ENCODE measurements at regions not wholly inside any gene's neighbourhood (a gene's known extent, or its start where the extent isn't known, plus 50 kb on each side); places are given as distances from the start of the nearest gene placed in this dataset.

DNA sequence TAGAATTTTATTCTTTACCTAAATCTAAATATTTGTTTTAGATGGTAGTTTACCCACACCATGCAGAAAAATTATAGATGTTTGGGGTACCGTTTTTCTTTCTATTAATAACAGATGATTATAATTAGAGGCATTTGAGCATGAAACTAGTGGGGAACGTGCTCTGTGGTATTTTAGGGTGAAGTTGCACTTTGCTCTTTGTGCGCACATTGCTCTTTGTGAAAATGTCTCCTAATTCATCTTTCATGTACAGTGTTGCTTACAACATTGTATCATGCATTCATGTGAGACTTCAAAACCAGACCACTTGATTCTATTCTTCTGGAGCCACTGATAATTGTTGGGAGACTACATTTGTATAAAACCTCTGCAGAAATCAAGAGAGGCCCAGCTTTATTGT, 449.1 kb upstream of the RGS6 start:
- DNase-seq (ENCODE audit: low read depth in 1 of 2, low spot score in 1 of 2): no peak

DNA sequence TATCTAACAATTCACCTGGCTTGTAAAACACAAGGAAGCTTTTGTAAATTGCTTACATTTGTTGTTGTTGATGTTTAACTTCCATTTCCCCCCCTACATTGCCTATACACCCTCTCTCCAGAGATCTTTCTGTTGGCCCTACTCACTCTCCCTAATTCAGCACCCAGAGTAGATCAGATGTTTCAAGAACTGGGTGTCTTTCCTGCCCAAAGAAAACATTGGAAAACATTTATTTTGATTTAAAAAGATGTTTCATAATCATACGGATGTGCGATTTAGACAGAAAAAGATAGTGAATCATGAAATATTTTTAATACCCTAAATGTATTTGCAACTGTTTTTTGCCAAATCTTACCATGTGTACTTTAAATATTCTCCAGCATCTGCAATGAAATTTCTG, 446.4 kb upstream of the RGS6 start:
- DNase-seq (ENCODE audit: low read depth in 1 of 2, low spot score in 1 of 2): no peak

DNA sequence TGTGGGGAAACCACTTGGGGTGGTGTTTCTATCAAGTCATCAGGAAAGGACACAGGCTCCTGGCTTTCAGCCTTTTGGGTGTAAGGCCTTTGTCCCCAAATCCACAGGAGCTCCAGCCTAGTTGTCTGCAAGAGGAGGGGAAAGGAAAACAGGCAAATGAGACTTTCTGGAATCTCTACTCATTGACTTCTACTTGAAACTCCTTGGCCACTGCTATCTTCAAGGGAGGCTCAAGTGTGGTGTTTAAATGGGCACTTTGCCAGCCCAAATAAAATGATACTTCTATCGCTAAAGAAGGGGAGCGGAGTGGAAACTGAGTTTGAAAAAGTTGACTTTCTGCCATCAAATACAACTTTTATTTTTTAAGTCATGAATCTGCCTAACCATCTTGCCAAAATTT, 445.9 kb upstream of the RGS6 start:
- DNase-seq (ENCODE audit: low read depth in 1 of 2, low spot score in 1 of 2): no peak

DNA sequence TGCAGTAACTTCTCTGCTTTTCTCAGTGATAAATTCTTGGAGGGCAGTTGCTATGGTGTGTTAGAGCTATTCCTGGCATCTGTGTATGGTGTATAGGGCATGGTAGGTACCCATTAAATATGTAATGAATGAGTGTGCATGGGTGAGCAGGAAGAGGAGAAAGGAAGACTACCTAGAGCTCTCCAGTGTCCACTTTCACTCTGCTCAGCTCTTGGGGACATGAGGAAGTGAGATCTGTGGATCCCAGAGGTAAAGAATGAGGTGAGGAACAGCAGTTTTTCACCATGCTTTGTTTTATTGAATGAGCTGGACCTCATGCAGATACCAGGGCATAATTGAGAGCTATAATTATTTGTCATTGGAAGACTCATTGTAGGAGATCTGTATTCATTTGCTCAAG, 444.8 kb upstream of the RGS6 start:
- DNase-seq (ENCODE audit: low read depth in 1 of 2, low spot score in 1 of 2): no peak

DNA sequence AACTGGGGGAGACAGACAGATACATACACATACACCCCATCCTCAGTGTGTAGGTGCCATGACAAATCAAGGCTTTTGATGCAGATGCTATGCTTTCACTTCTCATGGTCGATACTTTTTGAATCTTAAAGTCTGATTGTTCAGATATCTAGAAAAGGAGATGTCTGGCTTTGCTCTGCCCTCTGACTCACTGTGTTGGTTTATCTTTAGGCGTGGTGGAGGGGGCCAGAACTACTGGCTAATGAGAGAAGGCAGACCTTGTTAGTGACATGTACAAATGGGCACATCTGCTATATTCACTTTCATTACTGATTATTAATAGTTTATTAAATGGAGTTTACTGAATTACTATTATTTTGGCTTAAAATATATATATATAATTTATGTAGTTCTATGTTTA, 444.3 kb upstream of the RGS6 start:
- DNase-seq (ENCODE audit: low read depth in 1 of 2, low spot score in 1 of 2): no peak

DNA sequence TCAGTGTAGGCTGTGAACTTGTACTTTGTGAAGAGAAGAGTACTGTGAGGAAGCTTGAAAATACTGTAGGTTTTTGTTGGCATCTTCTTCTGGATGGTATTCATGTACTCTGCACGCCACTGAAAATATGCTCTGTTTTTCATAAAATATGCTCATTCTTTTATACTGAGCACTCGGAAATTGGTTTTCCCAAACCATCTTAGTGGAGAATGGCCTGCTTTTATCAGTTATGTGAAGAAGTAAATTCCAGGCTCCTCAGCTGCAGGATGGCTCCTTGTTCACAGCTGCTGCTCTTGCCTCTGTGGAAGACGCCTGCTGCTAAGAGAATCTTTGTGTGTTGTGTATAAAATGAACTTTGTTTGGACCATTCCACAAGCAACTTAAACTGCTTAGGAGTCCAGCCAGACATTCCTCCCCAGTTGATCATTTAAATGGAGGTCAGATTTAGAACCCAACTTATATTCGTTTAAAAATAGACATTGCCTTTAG, 443.5 kb upstream of the RGS6 start:
- no peak for DNase-seq (ENCODE audit: low read depth in 1 of 2, low spot score in 1 of 2)

DNA sequence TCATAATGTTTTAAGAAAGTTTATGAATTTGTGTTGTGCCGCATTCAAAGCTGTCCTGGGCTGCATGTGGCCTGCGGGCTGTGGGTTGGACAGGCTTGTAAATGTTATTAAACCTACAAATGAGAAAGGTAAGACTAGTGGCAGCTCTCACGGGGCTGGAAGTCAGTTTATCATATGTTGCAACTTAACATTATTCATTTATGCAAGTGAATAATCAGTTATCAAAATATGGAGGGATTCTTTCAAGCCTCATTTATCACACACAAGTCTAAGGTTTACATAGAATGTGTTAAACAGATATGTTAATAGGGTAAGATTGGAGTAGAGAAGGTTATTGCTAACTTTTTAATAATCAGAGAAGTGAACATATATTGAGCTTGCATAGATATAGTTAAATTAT, 442.5 kb upstream of the RGS6 start:
- no peak for DNase-seq (ENCODE audit: low read depth in 1 of 2, low spot score in 1 of 2)

DNA sequence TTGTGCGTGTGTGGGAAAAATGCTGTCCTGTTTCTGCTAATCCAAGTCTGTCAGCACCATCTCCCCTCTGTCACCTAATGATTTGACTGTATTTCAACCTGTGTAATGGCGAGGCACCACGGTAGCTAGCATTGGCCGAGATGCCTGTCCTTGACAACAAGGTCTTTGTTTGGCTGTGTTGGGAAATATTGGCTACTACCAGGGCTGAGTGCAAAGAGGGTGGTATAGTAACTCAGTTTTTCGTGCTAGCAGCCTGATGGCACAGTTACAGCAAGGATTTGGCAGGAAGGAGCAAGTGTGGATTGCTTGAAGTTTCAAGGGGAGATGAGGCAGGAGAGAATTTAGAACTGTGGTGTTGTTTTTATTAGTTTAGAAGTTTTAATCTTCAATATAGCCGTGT, 440.3 kb upstream of the RGS6 start:
- no peak for DNase-seq (ENCODE audit: low read depth in 1 of 2, low spot score in 1 of 2)

DNA sequence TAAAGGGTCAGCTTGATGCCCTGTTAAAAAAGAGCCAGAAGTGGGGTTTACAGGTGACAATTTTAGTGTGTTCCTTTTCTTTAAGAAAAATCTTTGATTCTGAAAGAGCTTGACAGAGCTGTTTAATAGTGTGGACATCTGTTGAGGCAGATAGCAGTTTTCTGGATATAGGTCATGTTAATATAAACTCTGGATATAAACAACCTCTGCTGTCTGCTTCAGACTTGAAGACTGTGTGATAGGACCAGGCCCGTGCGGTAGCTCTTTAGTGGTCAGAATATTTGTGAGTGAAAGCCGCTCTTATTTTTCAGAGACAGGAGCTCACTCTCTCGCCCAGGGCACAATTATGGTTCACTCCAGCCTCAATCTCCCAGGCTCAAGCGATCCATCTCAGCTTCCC, 439.9 kb upstream of the RGS6 start:
- no peak for DNase-seq (ENCODE audit: low read depth in 1 of 2, low spot score in 1 of 2)

DNA sequence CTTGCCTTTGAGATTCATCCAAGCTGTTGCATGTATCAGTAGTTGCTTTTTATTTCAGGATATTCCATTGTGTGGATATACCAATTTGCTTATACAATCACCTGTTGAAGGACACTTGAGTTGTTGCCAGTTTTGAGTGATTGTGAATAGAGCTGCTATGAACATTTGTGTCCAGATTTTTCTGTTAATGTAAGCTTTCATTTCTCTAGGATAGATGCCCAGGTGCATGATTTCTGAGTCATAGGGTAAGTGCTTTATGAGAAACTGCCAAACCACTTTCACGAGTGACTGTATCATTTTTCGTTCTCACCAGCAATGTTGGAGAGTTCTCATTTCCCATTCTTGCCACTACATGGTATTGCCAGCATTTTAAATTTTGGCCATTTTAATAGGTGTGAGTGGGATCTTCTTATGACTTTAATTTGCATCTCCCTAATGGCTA, 434.6 kb upstream of the RGS6 start:
- no peak for DNase-seq (ENCODE audit: low read depth in 1 of 2, low spot score in 1 of 2)

DNA sequence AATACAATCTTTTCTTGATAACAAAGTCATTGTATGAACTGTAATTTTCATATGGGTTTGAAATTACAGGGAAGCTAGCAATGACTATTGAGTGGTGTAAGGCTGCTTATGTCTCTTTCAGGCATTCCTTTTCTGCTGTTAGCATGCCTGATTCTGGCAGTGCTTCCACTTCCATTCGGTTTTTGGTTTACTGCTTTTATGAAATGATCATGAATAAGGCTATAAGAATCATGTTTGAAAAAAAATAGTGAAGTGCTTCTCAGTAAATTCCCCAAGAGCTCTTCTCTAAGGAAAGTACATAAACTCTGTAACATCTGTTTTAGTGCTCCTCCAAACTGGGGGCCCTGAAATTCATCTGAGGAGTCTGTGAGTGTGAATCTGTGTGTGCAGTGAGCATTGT, 434.0 kb upstream of the RGS6 start:
- DNase-seq (ENCODE audit: low read depth in 1 of 2, low spot score in 1 of 2): no peak

DNA sequence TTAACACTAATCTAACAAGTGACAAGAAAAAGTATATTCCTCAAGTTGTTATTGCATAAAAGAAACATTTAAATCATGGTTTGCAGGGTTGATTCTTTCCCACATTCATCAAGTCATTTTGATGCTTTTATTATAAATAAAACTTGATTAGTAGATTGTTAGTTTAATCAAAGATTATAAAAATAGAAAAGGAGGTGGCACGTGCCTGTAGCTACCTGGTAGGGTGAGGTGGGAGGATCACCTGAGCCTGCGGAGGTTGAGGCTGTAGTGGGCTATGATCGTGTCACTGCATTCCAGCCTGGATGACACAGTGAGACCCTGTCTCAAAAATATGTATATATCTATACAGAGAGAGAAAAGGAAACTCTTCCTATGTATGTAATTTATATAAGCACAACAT, 433.2 kb upstream of the RGS6 start:
- no peak for DNase-seq (ENCODE audit: low read depth in 1 of 2, low spot score in 1 of 2)

DNA sequence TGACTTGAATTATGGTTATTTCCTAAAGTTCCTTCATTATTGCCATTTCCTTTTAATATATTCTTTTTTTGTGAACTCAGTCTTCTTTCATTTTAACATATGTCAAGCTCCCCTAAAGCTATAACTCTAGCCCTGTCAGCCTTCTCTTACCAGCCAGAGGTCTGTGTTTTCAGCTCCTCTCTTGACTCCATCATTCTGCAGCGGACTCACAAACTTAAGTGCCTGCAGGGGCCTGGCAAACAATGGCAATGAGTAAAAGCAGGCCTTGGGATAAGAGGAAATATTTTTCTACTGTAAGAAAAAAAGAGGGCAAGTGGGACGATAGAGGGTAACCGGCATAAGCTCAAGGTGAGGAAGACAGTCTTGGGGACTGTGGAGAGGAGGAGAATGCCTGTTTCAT, 424.5 kb upstream of the RGS6 start:
- DNase-seq (ENCODE audit: low read depth in 1 of 2, low spot score in 1 of 2): no peak

DNA sequence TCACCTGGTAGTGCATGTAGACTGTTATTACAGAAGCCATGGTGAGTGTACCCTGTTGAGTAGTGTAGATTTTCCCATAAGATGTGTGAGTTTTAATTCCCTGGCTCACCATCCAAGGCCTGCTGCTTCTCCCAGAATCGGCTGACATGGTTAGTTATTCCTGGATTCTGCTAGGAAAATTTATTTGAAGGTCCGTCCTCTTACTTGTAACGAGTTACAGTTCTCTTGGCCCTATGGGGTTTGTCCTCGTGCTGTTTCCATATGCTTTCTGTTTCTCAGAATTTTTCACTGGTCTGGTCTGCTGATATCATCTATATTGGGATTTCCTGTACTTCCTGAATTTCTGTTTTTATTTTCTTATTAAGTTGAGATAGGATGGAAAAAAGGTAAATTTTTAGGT, 423.3 kb upstream of the RGS6 start:
- DNase-seq (ENCODE audit: low read depth in 1 of 2, low spot score in 1 of 2): no peak

DNA sequence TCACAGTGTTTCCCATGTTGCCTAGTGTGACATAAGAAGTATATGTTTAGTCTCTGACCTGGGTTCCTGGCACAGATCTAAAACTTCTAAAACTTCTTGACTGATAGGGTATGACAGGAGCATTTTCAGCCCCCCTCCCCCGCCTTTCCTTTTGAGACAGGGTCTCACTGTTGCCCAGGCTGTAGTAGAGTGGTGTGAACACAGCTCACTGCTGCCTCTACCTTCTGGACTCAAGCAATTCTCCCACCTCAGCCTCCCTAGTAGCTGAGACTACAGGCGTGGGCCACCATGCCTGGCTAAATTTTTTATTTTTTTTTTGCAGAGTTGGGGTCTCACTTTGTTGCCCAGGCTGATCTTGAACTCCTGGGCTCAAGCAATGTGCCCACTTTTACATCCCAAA, 421.1 kb upstream of the RGS6 start:
- no peak for DNase-seq (ENCODE audit: low read depth in 1 of 2, low spot score in 1 of 2)

DNA sequence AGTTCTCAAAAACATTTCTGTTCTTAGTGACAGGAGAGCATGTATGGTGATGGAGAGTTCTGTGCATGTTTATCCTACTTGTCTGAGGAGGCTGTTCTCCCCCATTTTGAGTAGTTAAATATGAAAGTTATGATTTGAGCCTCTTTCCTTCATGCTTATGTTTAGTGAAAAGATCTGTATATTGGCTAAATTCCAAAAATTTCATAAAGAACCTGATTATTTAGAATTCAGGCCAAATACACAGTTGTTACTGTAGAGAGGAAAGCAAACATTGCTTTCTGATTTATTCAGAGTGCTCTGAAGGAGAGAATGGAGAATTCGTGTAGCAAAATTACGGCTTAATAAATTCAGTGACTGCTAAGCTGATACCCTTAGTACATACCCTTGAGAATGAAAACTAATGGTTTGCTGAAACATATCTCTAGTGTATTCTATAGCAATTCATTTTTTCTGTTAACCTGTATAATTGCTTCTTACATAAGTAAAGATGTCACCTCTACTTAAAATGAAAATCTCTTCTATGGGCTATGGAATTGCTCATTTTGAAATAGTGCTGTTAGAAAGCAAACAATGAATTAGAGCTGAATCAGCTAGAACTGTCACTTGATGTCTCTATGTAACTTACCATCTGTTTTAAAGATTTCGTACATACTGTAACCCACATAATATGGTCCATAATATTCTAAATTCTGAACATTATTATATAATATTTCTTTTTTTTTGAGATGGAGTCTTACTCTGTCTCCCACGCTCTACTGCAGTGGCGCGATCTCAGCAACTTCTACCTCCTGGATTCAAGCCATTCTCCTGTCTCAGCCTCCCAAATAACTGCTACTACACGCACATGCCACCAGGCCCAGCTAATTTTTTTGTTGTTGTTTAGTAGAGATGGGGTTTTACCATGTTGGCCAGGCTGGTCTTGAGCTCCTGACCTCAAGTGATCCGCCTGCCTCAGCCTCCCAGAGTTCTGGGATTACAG, 417.0 kb upstream of the RGS6 start:
- no peak for DNase-seq (ENCODE audit: low read depth in 1 of 2, low spot score in 1 of 2)

DNA sequence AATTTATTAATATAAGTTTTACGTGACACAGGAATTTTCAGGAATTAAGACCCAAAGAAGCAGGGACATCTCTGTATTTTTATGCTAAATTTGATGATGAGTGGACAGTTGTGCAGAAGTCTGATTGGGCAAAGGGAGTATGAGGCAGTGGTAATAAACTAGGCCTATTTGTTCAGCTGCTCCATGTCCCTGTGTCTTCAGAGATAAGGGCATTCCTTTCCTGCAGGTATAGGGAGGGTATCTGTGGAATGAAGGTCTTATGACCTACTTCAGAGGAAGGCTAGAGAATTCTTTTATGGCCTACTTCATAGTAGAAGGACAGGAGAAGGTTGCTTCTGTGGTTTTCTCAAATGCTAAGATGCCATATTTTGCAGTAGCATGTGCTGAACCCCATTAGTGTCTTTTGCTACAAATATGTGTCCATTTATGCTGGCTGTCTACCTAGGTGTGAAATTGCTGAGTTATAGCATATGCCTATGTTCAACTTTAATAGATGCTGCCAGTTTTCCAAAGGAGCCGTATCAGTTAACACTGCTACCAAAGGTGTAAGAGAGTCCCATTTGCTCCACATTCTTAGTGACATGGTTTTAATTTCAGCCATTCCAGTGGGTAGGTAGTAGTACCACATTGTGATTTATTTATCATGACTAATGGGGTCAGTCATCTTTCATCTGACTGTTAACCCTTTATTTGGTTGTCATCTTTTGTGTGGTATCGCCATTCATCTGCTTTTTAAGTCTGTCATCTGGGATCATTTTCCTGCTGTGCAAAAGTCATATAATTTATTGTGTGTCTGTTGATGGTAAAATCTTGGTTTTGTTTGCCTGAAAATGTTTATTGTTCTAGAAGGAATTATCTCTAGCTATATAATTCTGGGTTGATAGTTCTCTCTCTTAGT, 410.7 kb upstream of the RGS6 start:
- no peak for DNase-seq (ENCODE audit: low read depth in 1 of 2, low spot score in 1 of 2)

DNA sequence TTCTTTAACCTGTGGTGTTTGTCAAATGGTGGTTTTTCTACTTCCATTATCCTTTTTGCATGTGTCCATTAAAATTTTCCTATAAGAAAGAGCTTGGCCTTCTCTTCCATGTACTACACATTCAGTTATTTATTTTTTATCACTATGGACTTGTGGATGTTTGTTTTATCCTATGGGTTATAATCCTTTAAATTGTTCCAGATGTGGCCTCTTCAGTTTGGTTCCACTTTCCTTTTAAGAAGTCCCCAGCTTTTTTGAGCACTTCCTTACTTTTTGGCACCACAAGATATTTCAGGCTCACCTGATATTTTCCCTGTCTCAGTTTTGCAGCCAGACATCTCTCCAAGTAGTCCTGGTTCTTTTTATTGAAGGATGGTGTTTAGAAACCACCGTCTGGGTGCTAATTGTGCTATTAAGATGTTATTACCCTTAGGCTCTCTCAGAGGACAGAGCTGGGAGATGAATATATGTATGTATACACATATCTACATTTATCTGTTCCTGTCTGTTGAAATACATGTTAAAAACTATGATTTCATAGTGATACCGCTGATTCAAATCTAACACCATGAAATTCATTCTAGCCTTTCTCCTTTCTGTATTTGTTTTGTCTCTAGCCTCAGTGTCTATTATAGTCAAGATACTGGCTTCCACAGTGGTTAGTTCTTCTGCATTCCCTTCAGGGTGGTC, 408.5 kb upstream of the RGS6 start:
- DNase-seq (ENCODE audit: low read depth in 1 of 2, low spot score in 1 of 2): no peak

DNA sequence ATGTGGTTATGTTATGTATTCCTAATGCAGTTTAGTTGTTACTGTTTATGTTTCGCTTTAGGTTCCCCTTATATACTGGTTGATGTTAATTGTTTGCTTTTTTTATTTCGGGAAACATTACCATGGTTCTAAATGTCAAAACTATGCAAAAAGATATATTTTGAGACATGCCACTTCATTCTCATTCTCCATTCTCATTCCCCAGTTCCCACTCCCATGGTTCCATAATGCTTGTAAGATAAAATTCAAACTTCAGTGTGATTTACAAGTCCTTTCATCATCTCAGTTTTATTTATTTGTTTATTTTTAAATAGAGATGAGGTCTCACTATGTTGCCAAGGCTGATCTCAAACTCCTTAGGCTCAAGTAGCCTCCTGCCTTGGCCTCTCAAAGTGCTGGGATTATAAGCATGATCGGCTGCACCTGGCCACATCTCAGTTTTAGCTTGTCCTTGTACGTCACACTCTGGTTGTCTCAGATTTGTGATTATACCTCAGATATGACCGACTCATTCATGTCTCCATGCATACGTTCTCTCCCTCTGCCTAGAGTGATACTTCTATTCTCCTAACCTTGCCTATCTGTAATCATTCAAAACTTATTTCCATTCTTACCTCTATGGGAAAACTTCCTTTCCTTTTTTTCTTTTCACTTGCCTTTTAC, 407.8 kb upstream of the RGS6 start:
- no peak for DNase-seq (ENCODE audit: low read depth in 1 of 2, low spot score in 1 of 2)

DNA sequence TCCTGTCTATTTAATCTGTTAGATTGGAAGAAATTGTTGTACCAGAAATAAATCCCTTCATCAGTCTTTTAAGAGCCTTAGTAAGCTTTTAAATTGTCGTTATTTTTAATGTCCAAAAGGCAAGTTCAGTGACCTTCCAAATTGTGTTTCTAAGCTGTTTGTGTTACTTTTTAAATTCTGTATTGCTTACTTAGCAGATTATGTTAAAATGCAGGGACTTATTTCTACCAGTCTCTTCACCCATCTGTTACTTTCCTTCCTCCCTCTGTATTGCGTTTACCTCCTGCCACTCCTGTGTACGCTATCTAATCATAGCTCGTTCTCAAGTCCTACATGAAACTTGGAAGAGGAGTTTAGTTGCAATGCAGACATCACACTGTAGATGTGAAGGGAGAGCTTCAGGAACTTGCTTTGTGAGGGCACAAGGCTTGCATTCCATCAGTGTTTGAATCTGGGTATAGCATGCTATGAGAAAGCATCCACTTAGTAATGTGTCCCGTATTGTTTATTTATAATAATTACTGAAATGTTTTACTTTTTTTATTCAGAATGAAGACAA, 406.5 kb upstream of the RGS6 start:
- DNase-seq (ENCODE audit: low read depth in 1 of 2, low spot score in 1 of 2): no peak

DNA sequence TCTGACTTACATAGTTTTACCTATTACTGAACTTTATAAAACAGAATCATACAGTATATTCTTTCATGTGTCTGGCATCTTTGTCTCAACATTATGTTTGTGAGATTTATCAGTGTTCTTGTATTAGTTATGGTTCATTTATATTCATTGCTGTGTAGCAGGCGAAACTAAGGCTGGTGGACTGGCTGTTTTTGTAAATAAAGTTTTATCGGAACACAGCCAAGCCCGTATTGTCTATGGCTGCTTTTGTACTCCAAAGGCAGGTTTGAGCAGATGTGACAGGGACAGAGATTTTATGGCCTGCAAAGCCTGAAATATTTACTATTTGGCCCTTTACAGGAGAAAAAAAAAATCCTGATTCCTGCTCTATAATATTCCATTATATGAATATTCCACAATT, 405.8 kb upstream of the RGS6 start:
- no peak for DNase-seq (ENCODE audit: low read depth in 1 of 2, low spot score in 1 of 2)

All from activated CD4-positive, alpha-beta T cell treated with anti-CD3 and anti-CD28 coated beads, Interleukin-2, amount 50 U/mL, for 24 hours (primary cell).